ENCODE measurements at regions not wholly inside any gene's neighbourhood (a gene's known extent, or its start where the extent isn't known, plus 50 kb on each side); places are given as distances from the start of the nearest gene placed in this dataset.

- DNase-seq: no peak
- no peak overlapping the region for H3K4me3 ChIP-seq (ENCODE audit: insufficient read depth, low read depth, low read length, poor library complexity, severe bottlenecking)
- H3K27me3 ChIP-seq (replicated peaks; ENCODE audit: control insufficient read depth, insufficient read depth, low read length, poor library complexity, severe bottlenecking): no peaks in the 10 kb centered on the region
- no peak overlapping the region for H3K27ac ChIP-seq (ENCODE audit: insufficient read depth, low read length, poor library complexity, severe bottlenecking)
- H3K36me3 ChIP-seq (ENCODE audit: control insufficient read depth, insufficient read depth, low read length): no peaks in the 10 kb centered on the region
- no peaks in the 10 kb centered on the region for H3K9me3 ChIP-seq (ENCODE audit: control insufficient read depth, low read length)
- H3K4me1 ChIP-seq (ENCODE audit: control insufficient read depth, insufficient read depth, low read length, poor library complexity, severe bottlenecking): no peaks in the 10 kb centered on the region
These were observed 269.2 kb upstream of the SALL1 start for GRCh38 chr16:51420247-51420646.

- H3K27me3 ChIP-seq (replicated peaks; ENCODE audit: control insufficient read depth, insufficient read depth, low read length, poor library complexity, severe bottlenecking): no peaks in the 10 kb centered on the region
- H3K27ac ChIP-seq (ENCODE audit: insufficient read depth, low read length, poor library complexity, severe bottlenecking): no peak overlapping the region
- no peak overlapping the region for H3K4me3 ChIP-seq (ENCODE audit: insufficient read depth, low read depth, low read length, poor library complexity, severe bottlenecking)
- no peaks in the 10 kb centered on the region for H3K4me1 ChIP-seq (ENCODE audit: control insufficient read depth, insufficient read depth, low read length, poor library complexity, severe bottlenecking)
- H3K9me3 ChIP-seq (ENCODE audit: control insufficient read depth, low read length): no peaks in the 10 kb centered on the region
- H3K36me3 ChIP-seq (ENCODE audit: control insufficient read depth, insufficient read depth, low read length): no peaks in the 10 kb centered on the region
- DNase-seq: no peak
These were observed 268.7 kb upstream of the SALL1 start for GRCh38 chr16:51419768-51420167.

GRCh38 chr16:51418258-51418657, 267.2 kb upstream of the SALL1 start:
- Histone ChIP-seq H3K4me3 (ENCODE audit: insufficient read depth, low read depth, low read length, poor library complexity, severe bottlenecking) (no peak overlapping the region), H3K27ac (ENCODE audit: insufficient read depth, low read length, poor library complexity, severe bottlenecking) (no peak overlapping the region), H3K27me3 (replicated peaks; ENCODE audit: control insufficient read depth, insufficient read depth, low read length, poor library complexity, severe bottlenecking) (no peaks in the 10 kb centered on the region), H3K4me1 (ENCODE audit: control insufficient read depth, insufficient read depth, low read length, poor library complexity, severe bottlenecking) (no peaks in the 10 kb centered on the region), H3K9me3 (ENCODE audit: control insufficient read depth, low read length) (no peaks in the 10 kb centered on the region), H3K36me3 (ENCODE audit: control insufficient read depth, insufficient read depth, low read length) (no peaks in the 10 kb centered on the region)
- DNase-seq: no peak

- H3K27me3 ChIP-seq (replicated peaks; ENCODE audit: control insufficient read depth, insufficient read depth, low read length, poor library complexity, severe bottlenecking): no peaks in the 10 kb centered on the region
- H3K27ac ChIP-seq (ENCODE audit: insufficient read depth, low read length, poor library complexity, severe bottlenecking): no peak overlapping the region
- H3K4me3 ChIP-seq (ENCODE audit: insufficient read depth, low read depth, low read length, poor library complexity, severe bottlenecking): no peak overlapping the region
- H3K36me3 ChIP-seq (ENCODE audit: control insufficient read depth, insufficient read depth, low read length): no peaks in the 10 kb centered on the region
- H3K4me1 ChIP-seq (ENCODE audit: control insufficient read depth, insufficient read depth, low read length, poor library complexity, severe bottlenecking): no peaks in the 10 kb centered on the region
- H3K9me3 ChIP-seq (ENCODE audit: control insufficient read depth, low read length): no peaks in the 10 kb centered on the region
- DNase-seq: no peak
These were observed 265.9 kb upstream of the SALL1 start for GRCh38 chr16:51416926-51417325.

- H3K9me3 ChIP-seq (ENCODE audit: control insufficient read depth, low read length): no peaks in the 10 kb centered on the region
- H3K36me3 ChIP-seq (ENCODE audit: control insufficient read depth, insufficient read depth, low read length): no peaks in the 10 kb centered on the region
- H3K4me3 ChIP-seq (ENCODE audit: insufficient read depth, low read depth, low read length, poor library complexity, severe bottlenecking): no peak overlapping the region
- no peak overlapping the region for H3K27ac ChIP-seq (ENCODE audit: insufficient read depth, low read length, poor library complexity, severe bottlenecking)
- no peak for DNase-seq
- H3K27me3 ChIP-seq (replicated peaks; ENCODE audit: control insufficient read depth, insufficient read depth, low read length, poor library complexity, severe bottlenecking): no peaks in the 10 kb centered on the region
- no peaks in the 10 kb centered on the region for H3K4me1 ChIP-seq (ENCODE audit: control insufficient read depth, insufficient read depth, low read length, poor library complexity, severe bottlenecking)
These were observed 259.1 kb upstream of the SALL1 start for GRCh38 chr16:51410125-51410524.

GRCh38 chr16:51409001-51409675, 258.1 kb upstream of the SALL1 start:
- no peaks in the 10 kb centered on the region for H3K36me3 ChIP-seq (ENCODE audit: control insufficient read depth, insufficient read depth, low read length)
- no peaks in the 10 kb centered on the region for H3K4me1 ChIP-seq (ENCODE audit: control insufficient read depth, insufficient read depth, low read length, poor library complexity, severe bottlenecking)
- no peak overlapping the region for H3K4me3 ChIP-seq (ENCODE audit: insufficient read depth, low read depth, low read length, poor library complexity, severe bottlenecking)
- no peaks in the 10 kb centered on the region for H3K27me3 ChIP-seq (replicated peaks; ENCODE audit: control insufficient read depth, insufficient read depth, low read length, poor library complexity, severe bottlenecking)
- no peak for DNase-seq
- H3K9me3 ChIP-seq (ENCODE audit: control insufficient read depth, low read length): no peaks in the 10 kb centered on the region
- H3K27ac ChIP-seq (ENCODE audit: insufficient read depth, low read length, poor library complexity, severe bottlenecking): no peak overlapping the region

GRCh38 chr16:51408357-51408756, 257.3 kb upstream of the SALL1 start:
- Histone ChIP-seq H3K4me3 (ENCODE audit: insufficient read depth, low read depth, low read length, poor library complexity, severe bottlenecking) (no peak overlapping the region), H3K36me3 (ENCODE audit: control insufficient read depth, insufficient read depth, low read length) (no peaks in the 10 kb centered on the region), H3K9me3 (ENCODE audit: control insufficient read depth, low read length) (no peaks in the 10 kb centered on the region), H3K4me1 (ENCODE audit: control insufficient read depth, insufficient read depth, low read length, poor library complexity, severe bottlenecking) (no peaks in the 10 kb centered on the region), H3K27ac (ENCODE audit: insufficient read depth, low read length, poor library complexity, severe bottlenecking) (no peak overlapping the region), H3K27me3 (replicated peaks; ENCODE audit: control insufficient read depth, insufficient read depth, low read length, poor library complexity, severe bottlenecking) (no peaks in the 10 kb centered on the region)
- DNase-seq: no peak

- Histone ChIP-seq H3K4me1 (ENCODE audit: control insufficient read depth, insufficient read depth, low read length, poor library complexity, severe bottlenecking) (no peaks in the 10 kb centered on the region), H3K36me3 (ENCODE audit: control insufficient read depth, insufficient read depth, low read length) (no peaks in the 10 kb centered on the region), H3K27ac (ENCODE audit: insufficient read depth, low read length, poor library complexity, severe bottlenecking) (no peak overlapping the region), H3K4me3 (ENCODE audit: insufficient read depth, low read depth, low read length, poor library complexity, severe bottlenecking) (no peak overlapping the region), H3K27me3 (replicated peaks; ENCODE audit: control insufficient read depth, insufficient read depth, low read length, poor library complexity, severe bottlenecking) (no peaks in the 10 kb centered on the region), H3K9me3 (ENCODE audit: control insufficient read depth, low read length) (no peaks in the 10 kb centered on the region)
- DNase-seq: no peak
These were observed 256.9 kb upstream of the SALL1 start for GRCh38 chr16:51407921-51408320.

- no peak overlapping the region for H3K4me3 ChIP-seq (ENCODE audit: insufficient read depth, low read depth, low read length, poor library complexity, severe bottlenecking)
- H3K27ac ChIP-seq (ENCODE audit: insufficient read depth, low read length, poor library complexity, severe bottlenecking): no peak overlapping the region
These were observed 256.1 kb upstream of the SALL1 start for GRCh38 chr16:51407199-51407598.

GRCh38 chr16:51405361-51405760, 254.3 kb upstream of the SALL1 start:
- Histone ChIP-seq H3K27ac (ENCODE audit: insufficient read depth, low read length, poor library complexity, severe bottlenecking) (no peak overlapping the region), H3K4me3 (ENCODE audit: insufficient read depth, low read depth, low read length, poor library complexity, severe bottlenecking) (no peak overlapping the region), H3K4me1 (ENCODE audit: control insufficient read depth, insufficient read depth, low read length, poor library complexity, severe bottlenecking) (no peaks in the 10 kb centered on the region), H3K9me3 (ENCODE audit: control insufficient read depth, low read length) (no peaks in the 10 kb centered on the region), H3K36me3 (ENCODE audit: control insufficient read depth, insufficient read depth, low read length) (no peaks in the 10 kb centered on the region), H3K27me3 (replicated peaks; ENCODE audit: control insufficient read depth, insufficient read depth, low read length, poor library complexity, severe bottlenecking) (no peaks in the 10 kb centered on the region)
- DNase-seq: no peak

More at GRCh38 chr16:51407199-51407598, 256.1 kb upstream of the SALL1 start:
- Histone ChIP-seq H3K36me3 (ENCODE audit: control insufficient read depth, insufficient read depth, low read length) (no peaks in the 10 kb centered on the region), H3K9me3 (ENCODE audit: control insufficient read depth, low read length) (no peaks in the 10 kb centered on the region), H3K4me1 (ENCODE audit: control insufficient read depth, insufficient read depth, low read length, poor library complexity, severe bottlenecking) (no peaks in the 10 kb centered on the region), H3K27me3 (replicated peaks; ENCODE audit: control insufficient read depth, insufficient read depth, low read length, poor library complexity, severe bottlenecking) (no peaks in the 10 kb centered on the region)
- no peak for DNase-seq

Data from effector memory CD4-positive, alpha-beta T cell (primary cell).